Astrocyte (in vitro differentiated cells and primary cell): ENCODE measurements at regions not wholly inside any gene's neighbourhood (a gene's known extent, or its start where the extent isn't known, plus 50 kb on each side); places are given as distances from the start of the nearest gene placed in this dataset.

Experiments
- DNase-seq: peaks from one replicate; pipeline ENCODE4 v3.0.0-alpha.2; 2010; ENCODE audit warnings: low read depth
- FAIRE-seq: peaks from 2 replicates; lab custom pipeline; 2011; peaks lifted over from hg19 to GRCh38; lab: Jason Lieb, UNC
- H2AFZ ChIP-seq: 2 replicates; pipeline ENCODE4 v1.6.0; 2012; ENCODE audit warnings: low read depth, low read length, inconsistent platforms
- H3K27ac ChIP-seq: 2 replicates; pipeline ENCODE4 v1.5.1; 2011; ENCODE audit warnings: low read depth, low read length, inconsistent platforms
- H3K27me3 ChIP-seq: 2 replicates; pipeline ENCODE4 v1.6.0; 2011; ENCODE audit warnings: low read length, inconsistent platforms; ENCODE audit not compliant: insufficient read depth
- H3K36me3 ChIP-seq: 2 replicates; pipeline ENCODE4 v1.5.1; 2011; ENCODE audit warnings: low read length, inconsistent platforms; ENCODE audit not compliant: insufficient read depth
- H3K4me1 ChIP-seq: 2 replicates; pipeline ENCODE4 v1.5.1; 2011; ENCODE audit warnings: low read length, inconsistent platforms; ENCODE audit not compliant: insufficient read depth
- H3K4me2 ChIP-seq: 2 replicates; pipeline ENCODE4 v1.6.0; 2012; ENCODE audit warnings: low read length, inconsistent platforms
- H3K4me3 ChIP-seq: 2 replicates; pipeline ENCODE4 v1.5.1; 2011; ENCODE audit warnings: low read depth, mild to moderate bottlenecking, low read length, inconsistent platforms; ENCODE audit not compliant: insufficient read depth
- H3K79me2 ChIP-seq: 2 replicates; pipeline ENCODE4 v1.6.0; 2012; ENCODE audit warnings: mild to moderate bottlenecking, low read length, inconsistent platforms; ENCODE audit not compliant: insufficient read depth
- H3K9ac ChIP-seq: 2 replicates; pipeline ENCODE4 v1.6.0; 2012; ENCODE audit warnings: mild to moderate bottlenecking, low read length, inconsistent platforms
- H3K9me3 ChIP-seq: 2 replicates; pipeline ENCODE4 v1.5.1; 2012; ENCODE audit warnings: low read depth, mild to moderate bottlenecking, low read length, inconsistent platforms; ENCODE audit not compliant: insufficient read depth
- H4K20me1 ChIP-seq: 2 replicates; pipeline ENCODE4 v1.6.0; 2012; ENCODE audit warnings: low read length, inconsistent platforms; ENCODE audit not compliant: insufficient read depth
- H3K27ac Mint-ChIP-seq: one replicate; pipeline ENCODE4 v1.8.0; 2021; ENCODE audit warnings: mild to moderate bottlenecking, mixed read lengths; ENCODE audit not compliant: unreplicated experiment
- H3K27me3 Mint-ChIP-seq: one replicate; pipeline ENCODE4 v1.8.0; 2021; ENCODE audit warnings: low read depth, mixed read lengths; ENCODE audit not compliant: unreplicated experiment
- H3K36me3 Mint-ChIP-seq: one replicate; pipeline ENCODE4 v1.8.0; 2021; ENCODE audit warnings: low read depth, mixed read lengths; ENCODE audit not compliant: unreplicated experiment
- H3K4me1 Mint-ChIP-seq: one replicate; pipeline ENCODE4 v1.8.0; 2021; ENCODE audit warnings: low read depth, mixed read lengths; ENCODE audit not compliant: unreplicated experiment
- H3K4me3 Mint-ChIP-seq: one replicate; pipeline ENCODE4 v1.8.0; 2021; ENCODE audit warnings: mild to moderate bottlenecking, moderate library complexity, mixed read lengths; ENCODE audit not compliant: unreplicated experiment
- H3K9me3 Mint-ChIP-seq: one replicate; pipeline ENCODE4 v1.8.0; 2021; ENCODE audit warnings: mild to moderate bottlenecking, mixed read lengths; ENCODE audit not compliant: unreplicated experiment
- CTCF ChIP-seq: IDR thresholded peaks from 2 replicates; pipeline ENCODE4 v1.5.1; 2011; ENCODE audit warnings: low read depth, mild to moderate bottlenecking, inconsistent platforms, low read length, moderate library complexity; ENCODE audit not compliant: insufficient read depth
- EZH2 ChIP-seq: IDR thresholded peaks from 2 replicates; pipeline ENCODE4 v1.6.1; 2012; ENCODE audit warnings: mild to moderate bottlenecking, low read length, inconsistent platforms; ENCODE audit not compliant: insufficient read depth

- peak overlapping the region; percentile 44 for H3K4me2 ChIP-seq
- H3K27ac ChIP-seq = peak overlapping the region; percentile 76
- no peaks in the 10 kb centered on the region for H3K27me3 ChIP-seq
- H3K27ac Mint-ChIP-seq = peak overlapping the region; percentile 50
- H3K9me3 Mint-ChIP-seq = peaks cover 3% of the 10 kb centered on the region
- no peak overlapping the region for H3K4me3 ChIP-seq
- H3K4me3 Mint-ChIP-seq = no peak overlapping the region
- TF ChIP-seq EZH2 (no peak), CTCF (no peak)
- H3K79me2 ChIP-seq = no peaks in the 10 kb centered on the region
- peaks cover 26% of the 10 kb centered on the region for H3K4me1 Mint-ChIP-seq
- H3K4me1 ChIP-seq = peaks cover 37% of the 10 kb centered on the region
- H3K36me3 ChIP-seq = no peaks in the 10 kb centered on the region
- peak; percentile 97 for DNase-seq
- H4K20me1 ChIP-seq = no peaks in the 10 kb centered on the region
- FAIRE-seq = peak; percentile 99
- H3K9me3 ChIP-seq = no peaks in the 10 kb centered on the region
- H3K27me3 Mint-ChIP-seq = no peaks in the 10 kb centered on the region
- H2AFZ ChIP-seq = peak overlapping the region; percentile 43
- H3K36me3 Mint-ChIP-seq = no peaks in the 10 kb centered on the region
- H3K9ac ChIP-seq = peak overlapping the region; percentile 54
These were observed 60.8 kb upstream of the HECTD2 start for GRCh38 chr10:91349381-91349780.

DNA sequence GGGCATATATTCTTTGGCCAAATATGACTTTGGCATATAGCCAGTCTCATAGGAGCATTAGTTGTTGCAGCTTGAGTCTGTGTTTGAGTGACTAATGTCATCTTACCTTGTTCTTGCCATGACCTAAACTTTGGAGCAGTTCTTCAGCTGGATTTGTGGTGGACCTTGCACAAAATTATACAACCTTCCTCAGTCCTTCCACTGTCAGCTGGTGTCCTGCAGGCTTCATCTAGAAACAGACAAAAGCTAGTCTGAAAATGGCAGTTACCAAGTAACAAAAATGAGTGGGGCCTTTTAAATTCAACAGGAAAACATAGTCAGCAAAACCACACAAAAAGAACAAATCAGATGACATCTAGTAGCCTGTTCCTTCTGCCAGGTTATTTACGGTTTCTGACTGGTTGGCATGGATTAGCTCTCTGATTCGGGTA, 59.5 kb upstream of the HECTD2 start:
- peak; percentile 30 for DNase-seq
- Histone ChIP-seq H3K79me2 (no peaks in the 10 kb centered on the region), H3K4me1 (peaks cover 33% of the 10 kb centered on the region), H3K27ac (no peak overlapping the region), H3K27me3 (no peaks in the 10 kb centered on the region), H4K20me1 (no peaks in the 10 kb centered on the region), H3K9me3 (no peaks in the 10 kb centered on the region), H2AFZ (no peak overlapping the region), H3K36me3 (no peaks in the 10 kb centered on the region), H3K9ac (no peak overlapping the region), H3K4me3 (no peak overlapping the region), H3K4me2 (no peak overlapping the region)
- peaks cover 26% of the 10 kb centered on the region for H3K4me1 Mint-ChIP-seq
- FAIRE-seq = peak; percentile 79
- peak overlapping the region; percentile 29 for H3K27ac Mint-ChIP-seq
- no peak for TF ChIP-seq EZH2
- TF ChIP-seq CTCF = no peak
- peaks cover 3% of the 10 kb centered on the region for H3K9me3 Mint-ChIP-seq
- no peak overlapping the region for H3K4me3 Mint-ChIP-seq
- no peaks in the 10 kb centered on the region for H3K36me3 Mint-ChIP-seq
- H3K27me3 Mint-ChIP-seq = no peaks in the 10 kb centered on the region

- Mint-ChIP-seq H3K9me3 (peaks cover 3% of the 10 kb centered on the region), H3K36me3 (no peaks in the 10 kb centered on the region), H3K4me3 (no peak overlapping the region), H3K27me3 (no peaks in the 10 kb centered on the region), H3K27ac (no peak overlapping the region), H3K4me1 (peaks cover 26% of the 10 kb centered on the region)
- peaks cover 24% of the 10 kb centered on the region for H3K4me1 ChIP-seq
- H3K9ac ChIP-seq = no peak overlapping the region
- no peak for FAIRE-seq
- H3K27me3 ChIP-seq = no peaks in the 10 kb centered on the region
- H3K79me2 ChIP-seq = no peaks in the 10 kb centered on the region
- no peaks in the 10 kb centered on the region for H3K9me3 ChIP-seq
- H4K20me1 ChIP-seq = no peaks in the 10 kb centered on the region
- H2AFZ ChIP-seq = no peak overlapping the region
- H3K27ac ChIP-seq = no peak overlapping the region
- no peak overlapping the region for H3K4me2 ChIP-seq
- H3K4me3 ChIP-seq = no peak overlapping the region
- TF ChIP-seq CTCF (no peak), EZH2 (no peak)
- H3K36me3 ChIP-seq = no peaks in the 10 kb centered on the region
- DNase-seq = no peak
These were observed 57.4 kb upstream of the HECTD2 start for GRCh38 chr10:91352760-91353159.
